Heart left ventricle (tissue), 16 donors: ENCODE measurements at regions not wholly inside any gene's neighbourhood (a gene's known extent, or its start where the extent isn't known, plus 50 kb on each side); places are given as distances from the start of the nearest gene placed in this dataset.

Experiments used
- ATAC-seq, 4 donors: fragments of 200-7000 bp; cut with Tn5 transposase; one replicate each; pipeline ENCODE4 v1.9.1; 2020 to 2022; ENCODE audit warnings: moderate library complexity in 4 of 4, mild to moderate bottlenecking in 3 of 4, moderate number of reproducible peaks in 1 of 4
- DNase-seq, 5 donors: peaks; one replicate each; pipeline ENCODE4 v3.0.0-alpha.2; 2020
- H3K27ac ChIP-seq, 12 donors: fragments of 200-600 bp; sonication (generic) in 4 of 12; one replicate each; pipeline versions ENCODE4 v1.5.0 to v1.8.0; 2016 to 2022; ENCODE audit warnings: mild to moderate bottlenecking in 2 of 12
- H3K27me3 ChIP-seq, 9 donors: fragments of 200-600 bp; sonication (generic) in 2 of 9; one replicate each; pipeline versions ENCODE4 v1.5.1 to v1.8.0; 2016 to 2022; ENCODE audit warnings: mild to moderate bottlenecking in 3 of 9
- H3K36me3 ChIP-seq, 9 donors: fragments of 200-600 bp; sonication (generic) in 2 of 9; one replicate each; pipeline versions ENCODE4 v1.5.0 to v1.8.0; 2018 to 2022; ENCODE audit warnings: mild to moderate bottlenecking in 2 of 9
- H3K4me1 ChIP-seq, 12 donors: fragments of 200-600 bp; sonication (generic) in 4 of 12; one replicate each; pipeline versions ENCODE4 v1.5.0 to v1.8.0; 2016 to 2022; ENCODE audit warnings: mild to moderate bottlenecking in 3 of 12
- H3K4me3 ChIP-seq, 12 donors: fragments of 200-600 bp; sonication (generic) in 4 of 12; one replicate each; pipeline versions ENCODE4 v1.5.0 to v1.8.0; 2017 to 2022; ENCODE audit warnings: mild to moderate bottlenecking in 9 of 12, moderate library complexity in 4 of 12
- H3K9me3 ChIP-seq, 12 donors: fragments of 200-600 bp; sonication (generic) in 4 of 12; one replicate each; pipeline versions ENCODE4 v1.5.0 to v1.8.0; 2016 to 2022; ENCODE audit warnings: mild to moderate bottlenecking in 1 of 12
- POLR2A ChIP-seq, 2 donors: fragments of 450-650 bp; IDR thresholded peaks; one replicate each; pipeline ENCODE4 v1.6.1; 2017; ENCODE audit warnings: antibody characterized with exemption in 2 of 2, mild to moderate bottlenecking in 2 of 2, moderate library complexity in 2 of 2
- WGBS, 4 donors: extraction: QIAGEN DNeasy Blood & Tissue Kit in 2 of 4; methylation state at CpG; one replicate each; pipeline versions ENCODE4 v1.1.5 to v1.1.7; 2013 to 2018; 5-methylcytosine and 5-hydroxymethylcytosine counted together
- intact Hi-C, 10 donors: fragments of 100-400 bp; cut with DNase I; formaldehyde crosslinking; loops; one replicate each; pipeline versions ENCODE4 v1.11.1 to v1.14.2; 2022
- TF ChIP-seq, protein P1 (sequence below), 12 donors: fragments of 200-600 bp; sonication (generic) in 4 of 12; IDR thresholded peaks; one replicate each; pipeline versions ENCODE4 v1.5.0 to v1.8.0; 2018 to 2022; ENCODE audit warnings: antibody characterized with exemption in 12 of 12, mild to moderate bottlenecking in 5 of 12
- donor health status: ischemic (EF 13 %, LVEDD 7.1; RV severe dilation, severe dysfunction).
- donor health status: healthy with polysubstance abuse.
- donor health status: DM: no; HTN: yes; CAD: no.
- donor health status: DM: no; HTN: no; CAD: no.
- donor health status: ischemic (EF 25% LVEDD 6.9; RV normal size, moderate dysfunction).
- donor health status: ischemic (EF 25% LVEDD 5.7; RV mildly dilated, moderate dysfunction).
- donor health status: healthy.
- donor health status: DM: yes; HTN: yes; CAD: no.
- donor health status: ischemic (EF 35%, LVEDD 5.7; RV mildly dilated, moderate dysfunction).
- donor health status: nonischemic (EF 11% LVEDD 7.7; RV severe dilation, severe dysfunction).
- donor health status: DM: yes; HTN: yes; CAD: no.
- donor health status: PGD.
- donor health status: ischemic (EF 29% LVEDD 5.4; RV normal size, mild dysfunction).
- donor health status: nonischemic (EF 23%, LVEDD 6.1; RV moderate dilation, normal function).

DNA sequence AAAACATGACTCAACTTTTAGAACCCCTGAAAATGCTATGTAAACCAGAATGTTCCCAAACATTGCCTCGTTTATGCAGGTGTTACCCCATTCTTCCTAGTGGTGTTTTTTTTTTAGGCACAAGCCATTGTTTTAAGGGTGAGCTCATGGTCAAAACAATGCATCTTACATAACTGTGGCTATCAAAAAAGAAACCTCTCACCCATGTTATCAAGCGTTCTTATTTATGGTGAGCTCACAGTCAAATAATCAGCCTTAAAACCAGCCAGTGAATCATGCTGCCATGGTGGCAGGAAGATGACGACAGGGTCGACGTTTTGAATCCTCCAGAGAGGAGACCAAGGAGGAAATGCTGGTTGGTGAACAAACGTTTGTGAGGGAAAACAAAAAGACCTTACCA is 195.2 kb downstream of the KDR start:
- Histone ChIP-seq H3K9me3 (peaks cover 0 to 13% (median 5%) of the 10 kb centered on the region in 12 donors), H3K4me1 (peaks cover 7 to 24% (median 13%) of the 10 kb centered on the region in 12 donors), H3K27ac (peak overlapping the region in 11 of 12 donors; percentile 17 to 79 (median 57)), H3K4me3 (peak overlapping the region in 1 of 12 donors; percentile 11), H3K36me3 (no peaks in the 10 kb centered on the region), H3K27me3 (no peaks in the 10 kb centered on the region)
- TF ChIP-seq, protein P1, sequence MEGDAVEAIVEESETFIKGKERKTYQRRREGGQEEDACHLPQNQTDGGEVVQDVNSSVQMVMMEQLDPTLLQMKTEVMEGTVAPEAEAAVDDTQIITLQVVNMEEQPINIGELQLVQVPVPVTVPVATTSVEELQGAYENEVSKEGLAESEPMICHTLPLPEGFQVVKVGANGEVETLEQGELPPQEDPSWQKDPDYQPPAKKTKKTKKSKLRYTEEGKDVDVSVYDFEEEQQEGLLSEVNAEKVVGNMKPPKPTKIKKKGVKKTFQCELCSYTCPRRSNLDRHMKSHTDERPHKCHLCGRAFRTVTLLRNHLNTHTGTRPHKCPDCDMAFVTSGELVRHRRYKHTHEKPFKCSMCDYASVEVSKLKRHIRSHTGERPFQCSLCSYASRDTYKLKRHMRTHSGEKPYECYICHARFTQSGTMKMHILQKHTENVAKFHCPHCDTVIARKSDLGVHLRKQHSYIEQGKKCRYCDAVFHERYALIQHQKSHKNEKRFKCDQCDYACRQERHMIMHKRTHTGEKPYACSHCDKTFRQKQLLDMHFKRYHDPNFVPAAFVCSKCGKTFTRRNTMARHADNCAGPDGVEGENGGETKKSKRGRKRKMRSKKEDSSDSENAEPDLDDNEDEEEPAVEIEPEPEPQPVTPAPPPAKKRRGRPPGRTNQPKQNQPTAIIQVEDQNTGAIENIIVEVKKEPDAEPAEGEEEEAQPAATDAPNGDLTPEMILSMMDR (IDR thresholded peaks at IDR 0.05): no peak
- TF ChIP-seq POLR2A (IDR thresholded peaks at IDR 0.05): no peak
- ATAC-seq: peak; percentile 57 to 89 (median 64)
- DNase-seq: peak in 2 of 5 donors; percentile 23 to 36
- WGBS, 4 donors: 6 to 14% (median 8%) methylated on average over 6 of the region's 6 CpGs
- intact Hi-C loops: loop anchor here in 4 of 10 donors (10.0 kb wide), 2 partner anchors 85 to 145 kb away; no protein-coding TSS in a partner anchor

- Histone ChIP-seq H3K36me3 (no peaks in the 10 kb centered on the region), H3K4me3 (no peak overlapping the region), H3K9me3 (peaks cover 0 to 21% (median 10%) of the 10 kb centered on the region in 12 donors), H3K27me3 (no peaks in the 10 kb centered on the region), H3K4me1 (peaks cover 7 to 24% (median 13%) of the 10 kb centered on the region in 12 donors), H3K27ac (peak overlapping the region in 11 of 12 donors; percentile 17 to 79 (median 57))
- TF ChIP-seq POLR2A (IDR thresholded peaks at IDR 0.05): no peak
- TF ChIP-seq, protein P1 (IDR thresholded peaks at IDR 0.05): no peak
- intact Hi-C loops: no loop called here
- ATAC-seq (peak; percentile 88 to 93 (median 91)), DNase-seq (peak in 4 of 5 donors; percentile 35 to 51 (median 43))
- 20 to 28% (median 23%) methylated on average over 4 of the region's 4 CpGs for WGBS, 4 donors
Measured at GRCh38 chr4:54929459-54929858, 195.9 kb downstream of the KDR start.

DNA sequence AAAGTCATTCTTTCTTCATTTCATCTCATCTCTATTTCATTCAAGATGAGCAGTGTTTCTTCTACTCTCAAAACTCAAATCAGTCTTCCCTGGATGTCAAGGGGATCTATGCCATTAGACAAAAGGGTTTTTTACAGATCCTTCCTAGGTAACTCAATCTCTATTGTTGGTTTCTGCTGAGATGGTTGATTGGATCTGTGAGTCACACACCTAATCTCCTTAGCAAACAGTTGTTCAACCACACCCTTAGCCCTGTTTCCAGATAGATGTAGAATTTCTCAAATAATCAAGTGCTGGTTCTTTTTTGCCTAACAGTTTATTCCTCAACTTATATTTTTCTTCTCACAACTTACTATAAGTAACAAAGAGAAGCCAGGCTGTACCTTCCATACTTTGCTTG is 200.5 kb downstream of the KDR start:
- DNase-seq: no peak
- intact Hi-C loops: no loop called here
- no peak for ATAC-seq
- peaks cover 4 to 12% (median 9%) of the 10 kb centered on the region in 12 donors for H3K4me1 ChIP-seq
- no peak for TF ChIP-seq POLR2A (IDR thresholded peaks at IDR 0.05)
- TF ChIP-seq, protein P1 (IDR thresholded peaks at IDR 0.05): no peak
- no peaks in the 10 kb centered on the region for H3K27me3 ChIP-seq
- no peaks in the 10 kb centered on the region for H3K36me3 ChIP-seq
- H3K9me3 ChIP-seq: peaks cover 0 to 28% (median 11%) of the 10 kb centered on the region in 12 donors
- no peak overlapping the region for H3K4me3 ChIP-seq
- no peak overlapping the region for H3K27ac ChIP-seq

GRCh38 chr4:54915276-54915675 is 210.1 kb downstream of the KDR start:
- H3K4me3 ChIP-seq: no peak overlapping the region
- TF ChIP-seq POLR2A (IDR thresholded peaks at IDR 0.05): no peak
- TF ChIP-seq, protein P1 (IDR thresholded peaks at IDR 0.05): no peak
- H3K9me3 ChIP-seq: no peaks in the 10 kb centered on the region
- no peak overlapping the region for H3K27ac ChIP-seq
- no peak for DNase-seq
- WGBS, 4 donors: 79 to 93% (median 89%) methylated on average over 2 of the region's 2 CpGs
- H3K36me3 ChIP-seq: no peaks in the 10 kb centered on the region
- intact Hi-C loops: no loop called here
- no peaks in the 10 kb centered on the region for H3K27me3 ChIP-seq
- H3K4me1 ChIP-seq: peaks cover 0 to 29% (median 14%) of the 10 kb centered on the region in 12 donors
- ATAC-seq: no peak
